Astrocyte (in vitro differentiated cells and primary cell): ENCODE measurements at regions not wholly inside any gene's neighbourhood (a gene's known extent, or its start where the extent isn't known, plus 50 kb on each side); places are given as distances from the start of the nearest gene placed in this dataset.

Source experiments
- DNase-seq: peaks from one replicate; pipeline ENCODE4 v3.0.0-alpha.2; 2010; ENCODE audit warnings: low read depth
- FAIRE-seq: peaks from 2 replicates; lab custom pipeline; 2011; peaks lifted over from hg19 to GRCh38; lab: Jason Lieb, UNC
- H2AFZ ChIP-seq: 2 replicates; pipeline ENCODE4 v1.6.0; 2012; ENCODE audit warnings: low read depth, low read length, inconsistent platforms
- H3K27ac ChIP-seq: 2 replicates; pipeline ENCODE4 v1.5.1; 2011; ENCODE audit warnings: low read depth, low read length, inconsistent platforms
- H3K27me3 ChIP-seq: 2 replicates; pipeline ENCODE4 v1.6.0; 2011; ENCODE audit warnings: low read length, inconsistent platforms; ENCODE audit not compliant: insufficient read depth
- H3K36me3 ChIP-seq: 2 replicates; pipeline ENCODE4 v1.5.1; 2011; ENCODE audit warnings: low read length, inconsistent platforms; ENCODE audit not compliant: insufficient read depth
- H3K4me1 ChIP-seq: 2 replicates; pipeline ENCODE4 v1.5.1; 2011; ENCODE audit warnings: low read length, inconsistent platforms; ENCODE audit not compliant: insufficient read depth
- H3K4me2 ChIP-seq: 2 replicates; pipeline ENCODE4 v1.6.0; 2012; ENCODE audit warnings: low read length, inconsistent platforms
- H3K4me3 ChIP-seq: 2 replicates; pipeline ENCODE4 v1.5.1; 2011; ENCODE audit warnings: low read depth, mild to moderate bottlenecking, low read length, inconsistent platforms; ENCODE audit not compliant: insufficient read depth
- H3K79me2 ChIP-seq: 2 replicates; pipeline ENCODE4 v1.6.0; 2012; ENCODE audit warnings: mild to moderate bottlenecking, low read length, inconsistent platforms; ENCODE audit not compliant: insufficient read depth
- H3K9ac ChIP-seq: 2 replicates; pipeline ENCODE4 v1.6.0; 2012; ENCODE audit warnings: mild to moderate bottlenecking, low read length, inconsistent platforms
- H3K9me3 ChIP-seq: 2 replicates; pipeline ENCODE4 v1.5.1; 2012; ENCODE audit warnings: low read depth, mild to moderate bottlenecking, low read length, inconsistent platforms; ENCODE audit not compliant: insufficient read depth
- H4K20me1 ChIP-seq: 2 replicates; pipeline ENCODE4 v1.6.0; 2012; ENCODE audit warnings: low read length, inconsistent platforms; ENCODE audit not compliant: insufficient read depth
- H3K27ac Mint-ChIP-seq: one replicate; pipeline ENCODE4 v1.8.0; 2021; ENCODE audit warnings: mild to moderate bottlenecking, mixed read lengths; ENCODE audit not compliant: unreplicated experiment
- H3K27me3 Mint-ChIP-seq: one replicate; pipeline ENCODE4 v1.8.0; 2021; ENCODE audit warnings: low read depth, mixed read lengths; ENCODE audit not compliant: unreplicated experiment
- H3K36me3 Mint-ChIP-seq: one replicate; pipeline ENCODE4 v1.8.0; 2021; ENCODE audit warnings: low read depth, mixed read lengths; ENCODE audit not compliant: unreplicated experiment
- H3K4me1 Mint-ChIP-seq: one replicate; pipeline ENCODE4 v1.8.0; 2021; ENCODE audit warnings: low read depth, mixed read lengths; ENCODE audit not compliant: unreplicated experiment
- H3K4me3 Mint-ChIP-seq: one replicate; pipeline ENCODE4 v1.8.0; 2021; ENCODE audit warnings: mild to moderate bottlenecking, moderate library complexity, mixed read lengths; ENCODE audit not compliant: unreplicated experiment
- H3K9me3 Mint-ChIP-seq: one replicate; pipeline ENCODE4 v1.8.0; 2021; ENCODE audit warnings: mild to moderate bottlenecking, mixed read lengths; ENCODE audit not compliant: unreplicated experiment
- EZH2 ChIP-seq: IDR thresholded peaks from 2 replicates; pipeline ENCODE4 v1.6.1; 2012; ENCODE audit warnings: mild to moderate bottlenecking, low read length, inconsistent platforms; ENCODE audit not compliant: insufficient read depth
- TF ChIP-seq, protein P1 (sequence below): IDR thresholded peaks from 2 replicates; pipeline ENCODE4 v1.5.1; 2011; ENCODE audit warnings: low read depth, mild to moderate bottlenecking, inconsistent platforms, low read length, moderate library complexity; ENCODE audit not compliant: insufficient read depth

- Histone ChIP-seq H3K9me3 (no peaks in the 10 kb centered on the region), H3K27ac (no peak overlapping the region), H3K9ac (no peak overlapping the region), H3K27me3 (no peaks in the 10 kb centered on the region), H4K20me1 (no peaks in the 10 kb centered on the region), H2AFZ (no peak overlapping the region), H3K79me2 (no peaks in the 10 kb centered on the region), H3K4me3 (no peak overlapping the region), H3K4me1 (no peaks in the 10 kb centered on the region), H3K36me3 (no peaks in the 10 kb centered on the region), H3K4me2 (no peak overlapping the region)
- H3K27ac Mint-ChIP-seq, result no peak overlapping the region
- H3K4me3 Mint-ChIP-seq, result no peak overlapping the region
- no peak for FAIRE-seq
- no peaks in the 10 kb centered on the region for H3K27me3 Mint-ChIP-seq
- H3K9me3 Mint-ChIP-seq, result no peaks in the 10 kb centered on the region
- peaks cover 7% of the 10 kb centered on the region for H3K4me1 Mint-ChIP-seq
- TF ChIP-seq EZH2, result no peak
- TF ChIP-seq, protein P1, sequence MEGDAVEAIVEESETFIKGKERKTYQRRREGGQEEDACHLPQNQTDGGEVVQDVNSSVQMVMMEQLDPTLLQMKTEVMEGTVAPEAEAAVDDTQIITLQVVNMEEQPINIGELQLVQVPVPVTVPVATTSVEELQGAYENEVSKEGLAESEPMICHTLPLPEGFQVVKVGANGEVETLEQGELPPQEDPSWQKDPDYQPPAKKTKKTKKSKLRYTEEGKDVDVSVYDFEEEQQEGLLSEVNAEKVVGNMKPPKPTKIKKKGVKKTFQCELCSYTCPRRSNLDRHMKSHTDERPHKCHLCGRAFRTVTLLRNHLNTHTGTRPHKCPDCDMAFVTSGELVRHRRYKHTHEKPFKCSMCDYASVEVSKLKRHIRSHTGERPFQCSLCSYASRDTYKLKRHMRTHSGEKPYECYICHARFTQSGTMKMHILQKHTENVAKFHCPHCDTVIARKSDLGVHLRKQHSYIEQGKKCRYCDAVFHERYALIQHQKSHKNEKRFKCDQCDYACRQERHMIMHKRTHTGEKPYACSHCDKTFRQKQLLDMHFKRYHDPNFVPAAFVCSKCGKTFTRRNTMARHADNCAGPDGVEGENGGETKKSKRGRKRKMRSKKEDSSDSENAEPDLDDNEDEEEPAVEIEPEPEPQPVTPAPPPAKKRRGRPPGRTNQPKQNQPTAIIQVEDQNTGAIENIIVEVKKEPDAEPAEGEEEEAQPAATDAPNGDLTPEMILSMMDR, result no peak
- no peaks in the 10 kb centered on the region for H3K36me3 Mint-ChIP-seq
- DNase-seq, result no peak
These were observed 666.2 kb upstream of the FBXO33 start for GRCh38 chr14:40098468-40098867.

DNA sequence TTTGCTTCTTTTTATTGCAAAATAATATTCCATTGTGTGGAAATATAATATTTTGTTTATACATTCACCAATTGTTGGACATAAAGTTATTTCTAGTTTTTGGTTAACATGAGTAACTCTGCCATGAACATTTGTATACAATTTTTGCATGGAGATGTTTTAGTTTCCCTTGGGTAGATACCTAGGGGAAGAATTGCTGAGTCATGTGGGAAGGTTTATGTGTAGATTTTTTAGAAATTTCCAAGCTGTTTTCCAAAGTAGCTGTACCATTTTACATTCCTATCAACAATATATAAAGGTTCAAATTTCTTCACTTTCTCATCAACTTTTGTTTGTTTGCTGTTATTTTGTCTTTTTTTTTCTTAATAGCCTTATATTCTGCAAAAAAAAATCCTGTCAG lies 664.7 kb upstream of the FBXO33 start:
- no peak overlapping the region for H3K4me3 Mint-ChIP-seq
- peaks cover 7% of the 10 kb centered on the region for H3K4me1 Mint-ChIP-seq
- Histone ChIP-seq H3K27me3 (no peaks in the 10 kb centered on the region), H3K36me3 (no peaks in the 10 kb centered on the region), H2AFZ (no peak overlapping the region), H3K4me1 (no peaks in the 10 kb centered on the region), H4K20me1 (no peaks in the 10 kb centered on the region), H3K4me3 (no peak overlapping the region), H3K9me3 (no peaks in the 10 kb centered on the region), H3K4me2 (no peak overlapping the region), H3K27ac (no peak overlapping the region), H3K79me2 (no peaks in the 10 kb centered on the region), H3K9ac (no peak overlapping the region)
- no peaks in the 10 kb centered on the region for H3K9me3 Mint-ChIP-seq
- TF ChIP-seq, protein P1, result no peak
- H3K27ac Mint-ChIP-seq, result no peak overlapping the region
- no peaks in the 10 kb centered on the region for H3K36me3 Mint-ChIP-seq
- H3K27me3 Mint-ChIP-seq, result no peaks in the 10 kb centered on the region
- FAIRE-seq, result no peak
- no peak for DNase-seq

DNA sequence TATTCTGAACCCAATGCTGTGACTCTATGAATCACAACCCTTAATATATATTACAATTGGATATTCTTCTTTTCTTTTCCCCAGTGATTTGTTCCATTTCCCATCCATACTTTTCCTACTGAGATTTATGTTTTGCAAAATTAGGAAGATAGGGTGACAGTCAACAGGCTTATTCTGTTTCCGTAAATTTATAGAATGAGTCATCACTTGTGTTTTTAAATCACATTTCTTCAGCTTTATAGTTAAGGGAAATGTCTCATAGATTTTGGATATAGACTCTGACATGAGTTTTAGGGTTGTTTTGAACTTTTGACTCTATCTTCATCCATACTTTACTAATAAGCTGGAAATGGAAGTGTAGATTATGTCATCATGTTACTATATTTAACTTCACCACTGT lies 661.6 kb upstream of the FBXO33 start:
- no peaks in the 10 kb centered on the region for H3K36me3 Mint-ChIP-seq
- H3K27me3 ChIP-seq, result no peaks in the 10 kb centered on the region
- no peak for TF ChIP-seq EZH2
- no peak overlapping the region for H3K9ac ChIP-seq
- no peaks in the 10 kb centered on the region for H3K9me3 ChIP-seq
- H3K27ac Mint-ChIP-seq, result no peak overlapping the region
- FAIRE-seq (no peak), DNase-seq (peak; percentile 2)
- H3K4me1 ChIP-seq, result no peaks in the 10 kb centered on the region
- H3K27me3 Mint-ChIP-seq, result no peaks in the 10 kb centered on the region
- H2AFZ ChIP-seq, result no peak overlapping the region
- H3K27ac ChIP-seq, result no peak overlapping the region
- no peak overlapping the region for H3K4me3 ChIP-seq
- H3K4me2 ChIP-seq, result no peak overlapping the region
- H3K9me3 Mint-ChIP-seq, result peaks cover 1% of the 10 kb centered on the region
- no peaks in the 10 kb centered on the region for H3K36me3 ChIP-seq
- H3K4me1 Mint-ChIP-seq, result peaks cover 7% of the 10 kb centered on the region
- no peak overlapping the region for H3K4me3 Mint-ChIP-seq
- H3K79me2 ChIP-seq, result no peaks in the 10 kb centered on the region
- H4K20me1 ChIP-seq, result no peaks in the 10 kb centered on the region
